ENCODE measurements at regions not wholly inside any gene's neighbourhood (a gene's known extent, or its start where the extent isn't known, plus 50 kb on each side); places are given as distances from the start of the nearest gene placed in this dataset.
A peak's percentile ranks its signal among the peaks of the same experiment; 100 is the strongest.

GRCh38 chr2:111707700-111708099 is 176.3 kb downstream of the ANAPC1 start:
- POLR2A ChIA-PET, result no interaction called here
- Mint-ChIP-seq H3K27me3 (ENCODE audit: insufficient read depth, unreplicated experiment) (no peaks in the 10 kb centered on the region), H3K9me3 (ENCODE audit: unreplicated experiment) (no peaks in the 10 kb centered on the region), H3K4me1 (ENCODE audit: insufficient read depth, unreplicated experiment) (peaks cover 36% of the 10 kb centered on the region), H3K4me3 (ENCODE audit: unreplicated experiment) (no peak overlapping the region), H3K27ac (ENCODE audit: low read depth, unreplicated experiment) (peak overlapping the region; percentile 59), H3K36me3 (ENCODE audit: insufficient read depth, unreplicated experiment) (no peaks in the 10 kb centered on the region)
- CTCF ChIA-PET, result no interaction called here
- TF ChIP-seq CTCF (IDR thresholded peaks at IDR 0.05; ENCODE audit: unreplicated experiment), result no peak
- no TSS peak for BruUV-seq (replicated peaks)
- no peak for DNase-seq (ENCODE audit: unreplicated experiment)
- intact Hi-C loops (cut with micrococcal nuclease), result no loop called here

- no peak for TF ChIP-seq CTCF (IDR thresholded peaks at IDR 0.05; ENCODE audit: unreplicated experiment)
- H3K4me3 Mint-ChIP-seq (ENCODE audit: unreplicated experiment), result no peak overlapping the region
- CTCF ChIA-PET, result interaction anchor here (0.6 to 1.0 kb wide), 2 partner anchors 469 to 588 kb away, joined by 3 read pairs; partner anchors contain the start of gene BCL2L11
- intact Hi-C loops (cut with micrococcal nuclease), result no loop called here
- DNase-seq (ENCODE audit: unreplicated experiment), result no peak
- H3K4me1 Mint-ChIP-seq (ENCODE audit: insufficient read depth, unreplicated experiment), result peaks cover 35% of the 10 kb centered on the region
- BruUV-seq (replicated peaks), result no TSS peak
- H3K9me3 Mint-ChIP-seq (ENCODE audit: unreplicated experiment), result no peaks in the 10 kb centered on the region
- no peaks in the 10 kb centered on the region for H3K36me3 Mint-ChIP-seq (ENCODE audit: insufficient read depth, unreplicated experiment)
- no peaks in the 10 kb centered on the region for H3K27me3 Mint-ChIP-seq (ENCODE audit: insufficient read depth, unreplicated experiment)
- POLR2A ChIA-PET, result no interaction called here
- H3K27ac Mint-ChIP-seq (ENCODE audit: low read depth, unreplicated experiment), result no peak overlapping the region
Observed at GRCh38 chr2:111708476-111709180, 175.4 kb downstream of the ANAPC1 start.

- H3K27ac Mint-ChIP-seq (ENCODE audit: low read depth, unreplicated experiment), result no peak overlapping the region
- no peak for TF ChIP-seq CTCF (IDR thresholded peaks at IDR 0.05; ENCODE audit: unreplicated experiment)
- H3K4me1 Mint-ChIP-seq (ENCODE audit: insufficient read depth, unreplicated experiment), result peaks cover 31% of the 10 kb centered on the region
- no peaks in the 10 kb centered on the region for H3K9me3 Mint-ChIP-seq (ENCODE audit: unreplicated experiment)
- H3K36me3 Mint-ChIP-seq (ENCODE audit: insufficient read depth, unreplicated experiment), result no peaks in the 10 kb centered on the region
- no peak for DNase-seq (ENCODE audit: unreplicated experiment)
- H3K4me3 Mint-ChIP-seq (ENCODE audit: unreplicated experiment), result no peak overlapping the region
- no peaks in the 10 kb centered on the region for H3K27me3 Mint-ChIP-seq (ENCODE audit: insufficient read depth, unreplicated experiment)
- POLR2A ChIA-PET, result no interaction called here
- no TSS peak for BruUV-seq (replicated peaks)
- CTCF ChIA-PET, result interaction anchor here (1.0 kb wide), 1 partner anchor 469 kb away, joined by 3 read pairs; no protein-coding TSS in a partner anchor
- intact Hi-C loops (cut with micrococcal nuclease), result no loop called here
Observed at GRCh38 chr2:111709321-111709720, 174.7 kb downstream of the ANAPC1 start.

- H3K4me1 Mint-ChIP-seq (ENCODE audit: insufficient read depth, unreplicated experiment), result peaks cover 32% of the 10 kb centered on the region
- ChIA-PET POLR2A (no interaction called here), CTCF (no interaction called here)
- no peaks in the 10 kb centered on the region for H3K36me3 Mint-ChIP-seq (ENCODE audit: insufficient read depth, unreplicated experiment)
- H3K27ac Mint-ChIP-seq (ENCODE audit: low read depth, unreplicated experiment), result no peak overlapping the region
- BruUV-seq (replicated peaks), result no TSS peak
- H3K9me3 Mint-ChIP-seq (ENCODE audit: unreplicated experiment), result no peaks in the 10 kb centered on the region
- H3K4me3 Mint-ChIP-seq (ENCODE audit: unreplicated experiment), result no peak overlapping the region
- no peak for DNase-seq (ENCODE audit: unreplicated experiment)
- intact Hi-C loops (cut with micrococcal nuclease), result no loop called here
- TF ChIP-seq CTCF (IDR thresholded peaks at IDR 0.05; ENCODE audit: unreplicated experiment), result no peak
- no peaks in the 10 kb centered on the region for H3K27me3 Mint-ChIP-seq (ENCODE audit: insufficient read depth, unreplicated experiment)
Observed at GRCh38 chr2:111710085-111710484, 173.9 kb downstream of the ANAPC1 start.

All from MCF 10A (cell line).